Upper lobe of left lung (tissue), 4 donors: ENCODE measurements at regions not wholly inside any gene's neighbourhood (a gene's known extent, or its start where the extent isn't known, plus 50 kb on each side); places are given as distances from the start of the nearest gene placed in this dataset.

Experiments used
- CTCF ChIP-seq, 6 experiments: fragments of 450-650 bp in 4 of 6; fragments of 200-600 bp in 2 of 6; sonication (generic) in 2 of 6; IDR thresholded peaks; one replicate each; pipeline ENCODE4 v1.5.1; 2016 to 2019; ENCODE audit warnings: antibody characterized with exemption in 6 of 6
- EP300 ChIP-seq, 4 donors: sonication (generic); formaldehyde crosslinking; IDR thresholded peaks; one replicate each; pipeline ENCODE4 v1.5.1; 2017; ENCODE audit warnings: antibody characterized with exemption in 4 of 4, control low read depth in 2 of 4

GRCh38 chr6:22110061-22110460 is 186.8 kb downstream of the PRL start:
- no peak for TF ChIP-seq CTCF (IDR thresholded peaks at IDR 0.05)
- TF ChIP-seq EP300 (IDR thresholded peaks at IDR 0.05) = no peak
